Endothelial cell (in vitro differentiated cells): ENCODE measurements at regions not wholly inside any gene's neighbourhood (a gene's known extent, or its start where the extent isn't known, plus 50 kb on each side); places are given as distances from the start of the nearest gene placed in this dataset.

Experiments used
- DNase-seq: peaks from one replicate; pipeline ENCODE4 v3.0.0; 2021; ENCODE audit warnings: low spot score
- H3K27ac Mint-ChIP-seq: one replicate; pipeline ENCODE4 v1.8.0; 2021; ENCODE audit warnings: mixed read lengths, inconsistent platforms; ENCODE audit not compliant: unreplicated experiment
- H3K27me3 Mint-ChIP-seq: one replicate; pipeline ENCODE4 v1.8.0; 2021; ENCODE audit warnings: mild to moderate bottlenecking, moderate library complexity, mixed read lengths, inconsistent platforms; ENCODE audit not compliant: unreplicated experiment
- H3K36me3 Mint-ChIP-seq: one replicate; pipeline ENCODE4 v1.8.0; 2021; ENCODE audit warnings: mild to moderate bottlenecking, low read depth, mixed read lengths, inconsistent platforms; ENCODE audit not compliant: unreplicated experiment
- H3K4me1 Mint-ChIP-seq: one replicate; pipeline ENCODE4 v1.8.0; 2021; ENCODE audit warnings: mild to moderate bottlenecking, mixed read lengths, inconsistent platforms; ENCODE audit not compliant: unreplicated experiment
- H3K4me3 Mint-ChIP-seq: one replicate; pipeline ENCODE4 v1.8.0; 2021; ENCODE audit warnings: mild to moderate bottlenecking, mixed read lengths, inconsistent platforms; ENCODE audit not compliant: unreplicated experiment
- H3K9me3 Mint-ChIP-seq: one replicate; pipeline ENCODE4 v1.8.0; 2021; ENCODE audit warnings: mixed read lengths, inconsistent platforms; ENCODE audit not compliant: unreplicated experiment
- CTCF ChIP-seq: fragments of 200-600 bp; sonication (generic); IDR thresholded peaks from one replicate; pipeline ENCODE4 v1.5.0; 2021; ENCODE audit warnings: antibody characterized with exemption; ENCODE audit not compliant: unreplicated experiment

GRCh38 chr15:37756407-37756806, 178.0 kb upstream of the TMCO5A start:
- no peaks in the 10 kb centered on the region for H3K27me3 Mint-ChIP-seq
- no peaks in the 10 kb centered on the region for H3K9me3 Mint-ChIP-seq
- no peak for TF ChIP-seq CTCF
- H3K4me1 Mint-ChIP-seq = no peaks in the 10 kb centered on the region
- H3K27ac Mint-ChIP-seq = no peak overlapping the region
- H3K4me3 Mint-ChIP-seq = no peak overlapping the region
- no peak for DNase-seq
- H3K36me3 Mint-ChIP-seq = no peaks in the 10 kb centered on the region

GRCh38 chr15:37758412-37758811, 176.0 kb upstream of the TMCO5A start:
- Mint-ChIP-seq H3K27ac (no peak overlapping the region), H3K4me3 (no peak overlapping the region), H3K27me3 (no peaks in the 10 kb centered on the region), H3K9me3 (no peaks in the 10 kb centered on the region), H3K36me3 (no peaks in the 10 kb centered on the region), H3K4me1 (no peaks in the 10 kb centered on the region)
- DNase-seq = no peak
- TF ChIP-seq CTCF = no peak

- Mint-ChIP-seq H3K4me3 (no peak overlapping the region), H3K4me1 (peaks cover 16% of the 10 kb centered on the region), H3K9me3 (no peaks in the 10 kb centered on the region), H3K36me3 (no peaks in the 10 kb centered on the region), H3K27ac (peak overlapping the region; percentile 87), H3K27me3 (no peaks in the 10 kb centered on the region)
- peak; percentile 59 for TF ChIP-seq CTCF
- DNase-seq = peak; percentile 39
Observed at GRCh38 chr15:37764733-37765191, 169.7 kb upstream of the TMCO5A start.

GRCh38 chr15:37765786-37766185, 168.7 kb upstream of the TMCO5A start:
- Mint-ChIP-seq H3K4me3 (no peak overlapping the region), H3K4me1 (peaks cover 16% of the 10 kb centered on the region), H3K9me3 (no peaks in the 10 kb centered on the region), H3K27me3 (no peaks in the 10 kb centered on the region), H3K27ac (peak overlapping the region; percentile 62), H3K36me3 (no peaks in the 10 kb centered on the region)
- DNase-seq = peak; percentile 22
- no peak for TF ChIP-seq CTCF

- H3K4me3 Mint-ChIP-seq = no peak overlapping the region
- no peaks in the 10 kb centered on the region for H3K36me3 Mint-ChIP-seq
- no peaks in the 10 kb centered on the region for H3K9me3 Mint-ChIP-seq
- TF ChIP-seq CTCF = no peak
- no peaks in the 10 kb centered on the region for H3K27me3 Mint-ChIP-seq
- no peak overlapping the region for H3K27ac Mint-ChIP-seq
- no peak for DNase-seq
- peaks cover 19% of the 10 kb centered on the region for H3K4me1 Mint-ChIP-seq
Observed at GRCh38 chr15:37767841-37768455, 166.5 kb upstream of the TMCO5A start.
